Right cardiac atrium (tissue), 5 donors: ENCODE measurements at regions not wholly inside any gene's neighbourhood (a gene's known extent, or its start where the extent isn't known, plus 50 kb on each side); places are given as distances from the start of the nearest gene placed in this dataset.

Experiments
- ATAC-seq, 2 donors: fragments of 200-7000 bp; cut with Tn5 transposase; one replicate each; pipeline versions ENCODE4 v1.8.0 to v1.9.1; 2020; ENCODE audit warnings: moderate library complexity in 2 of 2, mild to moderate bottlenecking in 1 of 2
- DNase-seq, 3 donors: peaks; one replicate each; pipeline ENCODE4 v3.0.0-alpha.2; 2020
- H3K27ac ChIP-seq: one replicate; pipeline ENCODE4 v1.5.1; 2013; ENCODE audit warnings: mild to moderate bottlenecking, low read length, control low read depth, moderate library complexity
- H3K27me3 ChIP-seq: one replicate; pipeline ENCODE4 v1.6.1; 2013; ENCODE audit not compliant: control insufficient read depth, insufficient read depth
- H3K4me1 ChIP-seq: one replicate; pipeline ENCODE4 v1.6.1; 2013; ENCODE audit warnings: low read length; ENCODE audit not compliant: control insufficient read depth, insufficient read depth
- H3K4me3 ChIP-seq: one replicate; pipeline ENCODE4 v1.5.1; 2013; ENCODE audit warnings: low read length, control low read depth
- H3K9me3 ChIP-seq: one replicate; pipeline ENCODE4 v1.6.1; 2013; ENCODE audit warnings: low read length; ENCODE audit not compliant: control insufficient read depth
- WGBS: extraction: QIAGEN DNeasy Blood & Tissue Kit; methylation state at CpG from one replicate; pipeline ENCODE4 v1.1.7; 2013; 5-methylcytosine and 5-hydroxymethylcytosine counted together
- intact Hi-C, 4 donors: fragments of 100-400 bp; cut with DNase I; formaldehyde crosslinking; loops; one replicate each; pipeline versions ENCODE4 v1.11.0 to v1.14.0; 2022 to 2023
- donor health status: healthy with polysubstance abuse.
- donor health status: DM: no; HTN: yes; CAD: no.
- donor health status: DM: no; HTN: no; CAD: no.
- donor health status: DM: no; HTN: yes; CAD: no; lungs with severe emphysema.
- donor health status: DM: yes; HTN: yes; CAD: no.

DNA sequence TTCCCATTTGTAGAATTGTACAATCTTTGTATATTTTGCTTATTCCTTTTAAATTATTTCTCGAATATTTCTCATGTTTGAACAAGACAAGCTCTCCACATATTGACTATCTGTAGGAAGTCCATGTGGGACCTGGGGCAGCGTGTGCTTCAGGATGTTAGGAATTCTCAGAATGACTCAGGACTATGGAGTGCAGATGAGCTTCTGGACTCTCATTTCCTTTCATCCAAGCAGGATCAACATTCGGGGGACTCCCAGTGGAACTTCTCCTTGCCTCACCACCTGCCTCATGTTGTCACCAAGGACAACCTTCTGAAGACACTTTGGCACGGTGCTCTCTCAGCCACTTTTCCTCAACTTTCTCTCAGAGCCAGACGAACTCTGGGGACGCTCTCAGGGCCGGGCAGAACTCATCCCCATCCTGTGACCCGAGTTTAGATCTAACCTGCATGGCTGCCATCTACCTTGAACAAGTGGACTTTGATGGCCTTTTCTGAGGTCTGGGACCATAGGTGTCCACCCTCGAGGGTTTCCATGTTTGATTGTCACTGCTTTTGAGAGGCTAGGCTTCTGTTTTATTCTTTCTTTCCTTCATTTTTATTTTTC is 441.7 kb downstream of the IRS2 start:
- Histone ChIP-seq H3K4me1 (no peaks in the 10 kb centered on the region), H3K27me3 (no peaks in the 10 kb centered on the region), H3K4me3 (no peak overlapping the region), H3K9me3 (no peaks in the 10 kb centered on the region), H3K27ac (no peak overlapping the region)
- no peak for ATAC-seq
- 73% methylated on average over 9 of the region's 9 CpGs for WGBS
- DNase-seq, result no peak
- intact Hi-C loops, result no loop called here

DNA sequence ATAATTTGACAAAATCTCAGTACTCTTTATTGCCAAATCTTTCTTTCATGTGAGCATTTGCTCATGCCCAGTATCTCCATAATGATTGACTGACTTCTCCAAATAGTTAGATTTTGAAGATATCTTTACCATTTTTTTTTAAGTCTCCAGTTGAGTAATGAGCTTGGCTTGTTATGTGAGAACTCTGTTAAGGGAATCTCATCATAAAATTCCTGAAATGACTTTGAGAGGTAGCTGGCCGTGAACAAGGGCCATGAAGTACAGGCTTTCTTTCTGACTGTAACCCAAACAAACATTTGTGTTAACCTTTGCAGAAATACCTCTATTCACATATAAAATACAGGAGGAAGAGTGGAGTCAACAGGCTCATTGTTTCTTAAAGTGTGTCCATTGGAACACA is 449.7 kb downstream of the IRS2 start:
- no peak for ATAC-seq
- Histone ChIP-seq H3K9me3 (no peaks in the 10 kb centered on the region), H3K27ac (no peak overlapping the region), H3K27me3 (no peaks in the 10 kb centered on the region), H3K4me3 (no peak overlapping the region), H3K4me1 (no peaks in the 10 kb centered on the region)
- intact Hi-C loops, result loop anchor here in 1 of 4 donors (10.0 kb wide), 1 partner anchor 192 kb away; no protein-coding TSS in a partner anchor
- DNase-seq, result no peak
- 44% methylated on average over 1 of the region's 1 CpG for WGBS

DNA sequence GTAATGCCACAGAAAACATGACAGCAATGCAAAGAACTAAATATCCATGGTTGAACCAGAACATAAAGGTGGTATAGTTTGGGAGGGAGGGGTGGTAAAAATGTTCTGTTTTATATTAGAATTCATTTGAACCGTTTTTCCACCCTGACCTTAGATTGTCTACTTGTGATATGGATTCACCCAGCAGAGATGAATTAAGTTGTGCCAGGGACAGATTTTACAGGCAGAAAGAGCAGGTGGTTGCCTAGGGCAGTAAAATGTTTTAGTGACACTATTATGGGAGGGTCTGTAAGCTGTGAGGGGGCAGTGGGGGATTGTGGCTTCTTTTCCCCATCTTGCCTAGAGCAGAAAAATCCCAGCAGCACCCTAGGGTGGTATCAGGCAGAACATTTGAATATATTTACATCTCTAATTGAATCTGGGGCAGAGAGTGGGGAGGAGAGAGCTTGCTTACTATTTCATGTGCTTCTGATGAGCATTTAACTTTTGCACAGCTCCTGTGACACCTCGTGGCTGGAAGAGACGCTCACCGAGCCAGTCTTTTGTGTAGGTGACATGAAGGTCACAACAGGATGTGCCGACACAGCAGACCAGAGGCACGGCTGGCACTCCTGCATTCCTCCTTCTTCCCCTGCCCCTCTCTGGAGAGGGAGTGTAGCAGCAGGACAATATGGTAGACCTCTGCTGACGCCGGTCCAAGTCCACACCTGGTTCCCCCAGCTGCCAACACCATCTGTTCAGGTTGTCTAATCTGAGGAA is 452.3 kb downstream of the IRS2 start:
- H3K27me3 ChIP-seq, result no peaks in the 10 kb centered on the region
- H3K4me1 ChIP-seq, result no peaks in the 10 kb centered on the region
- DNase-seq (peak in 1 of 3 donors; percentile 58), ATAC-seq (peak; percentile 53 to 78)
- WGBS, result 52% methylated on average over 8 of the region's 8 CpGs
- H3K4me3 ChIP-seq, result no peak overlapping the region
- intact Hi-C loops, result loop anchor here in 1 of 4 donors (10.0 kb wide), 1 partner anchor 189 kb away; no protein-coding TSS in a partner anchor
- no peak overlapping the region for H3K27ac ChIP-seq
- no peaks in the 10 kb centered on the region for H3K9me3 ChIP-seq

DNA sequence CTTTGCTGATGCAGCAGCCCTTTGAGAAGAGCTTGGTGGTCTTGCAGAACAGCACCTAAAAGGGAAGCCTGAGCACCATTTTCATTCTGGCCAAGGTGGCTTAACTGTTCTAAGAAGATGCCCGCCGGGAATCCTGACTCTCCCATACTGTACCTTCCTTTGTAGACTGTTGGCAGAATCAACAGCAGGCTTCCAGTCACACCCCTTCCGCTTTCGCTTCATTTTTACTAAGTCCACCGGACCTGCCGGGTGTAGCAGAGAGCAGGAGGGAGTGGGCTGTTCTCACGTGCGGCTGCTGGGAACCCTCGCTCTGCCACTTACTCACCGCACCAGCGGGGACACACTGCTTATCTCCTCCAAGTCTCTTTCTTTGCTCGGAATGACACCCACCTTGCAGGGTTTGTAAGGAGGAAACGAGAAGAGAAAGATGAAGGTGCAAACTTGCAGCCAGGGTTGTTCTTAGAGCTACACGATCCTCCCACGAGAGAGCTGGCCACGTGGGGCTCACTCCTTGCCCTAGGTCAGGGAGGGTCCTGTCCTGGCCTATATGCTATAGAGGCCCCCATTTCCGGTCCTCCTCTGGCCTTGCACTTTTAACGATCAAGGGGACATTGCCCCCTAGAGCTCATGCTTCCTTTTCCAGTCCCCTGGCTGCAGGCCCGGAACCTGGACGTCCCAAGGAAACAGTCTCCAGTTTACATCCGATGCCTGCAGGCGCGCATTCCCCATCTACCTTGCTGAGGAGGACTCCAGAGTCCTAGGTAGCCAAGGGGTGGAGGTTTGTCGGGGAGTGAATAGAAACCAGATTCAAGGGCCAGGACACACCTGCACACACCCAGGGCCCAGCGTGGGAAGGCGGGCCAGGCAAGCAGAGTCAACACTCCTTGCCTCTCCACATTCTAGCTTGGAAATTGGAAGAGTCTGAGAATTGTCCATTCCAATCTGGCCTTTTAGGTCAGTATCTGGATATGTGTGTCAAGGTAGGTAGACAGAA is 453.6 kb downstream of the IRS2 start:
- Histone ChIP-seq H3K27ac (no peak overlapping the region), H3K27me3 (no peaks in the 10 kb centered on the region), H3K4me1 (no peaks in the 10 kb centered on the region), H3K9me3 (no peaks in the 10 kb centered on the region), H3K4me3 (no peak overlapping the region)
- intact Hi-C loops, result loop anchor here in 1 of 4 donors (10.0 kb wide), 1 partner anchor 188 kb away; no protein-coding TSS in a partner anchor
- ATAC-seq, result no peak
- DNase-seq, result no peak
- WGBS, result 77% methylated on average over 26 of the region's 26 CpGs

DNA sequence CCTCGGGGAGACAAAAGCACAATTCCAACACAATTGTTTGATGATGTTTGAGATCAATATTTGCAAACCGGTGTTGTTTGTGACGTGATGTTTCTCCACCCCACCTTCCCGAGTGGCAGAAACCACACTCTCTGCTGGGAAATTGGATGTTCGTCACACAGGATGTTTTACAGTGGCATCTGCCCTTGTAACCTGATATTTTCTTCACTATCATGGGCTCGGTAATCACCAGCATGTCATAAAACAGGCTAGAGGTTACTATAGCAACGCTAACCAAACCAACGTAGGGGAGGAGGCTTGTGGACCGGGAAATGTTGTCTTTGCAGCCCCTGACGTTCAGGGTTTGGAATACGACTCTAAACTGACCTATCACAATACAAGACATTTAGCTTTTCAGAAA is 454.5 kb downstream of the IRS2 start:
- WGBS, result 26% methylated on average over 11 of the region's 11 CpGs
- H3K27ac ChIP-seq, result no peak overlapping the region
- no peaks in the 10 kb centered on the region for H3K4me1 ChIP-seq
- no peaks in the 10 kb centered on the region for H3K27me3 ChIP-seq
- H3K4me3 ChIP-seq, result no peak overlapping the region
- ATAC-seq (peak in 1 of 2 donors; percentile 17), DNase-seq (no peak)
- no peaks in the 10 kb centered on the region for H3K9me3 ChIP-seq
- intact Hi-C loops, result loop anchor here in 1 of 4 donors (10.0 kb wide), 1 partner anchor 187 kb away; no protein-coding TSS in a partner anchor

DNA sequence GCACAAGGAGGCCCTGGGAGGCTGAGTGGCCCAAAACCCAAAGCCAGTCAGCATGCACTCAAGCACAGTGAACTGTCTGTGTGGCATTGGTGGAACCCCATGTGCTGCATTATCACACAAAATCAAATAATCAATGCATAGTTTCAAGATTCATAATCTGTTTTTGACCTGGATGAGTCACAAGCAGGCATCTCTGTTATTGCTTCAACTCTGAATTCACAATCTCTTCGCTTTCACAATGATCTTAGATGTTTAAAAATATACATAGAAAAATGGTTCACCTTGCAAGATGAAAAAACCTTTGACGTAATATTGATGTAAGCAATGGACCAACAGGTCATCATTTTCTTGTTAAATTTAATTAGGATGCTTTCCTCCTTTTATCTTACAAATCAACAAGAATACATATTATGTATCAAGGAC is 455.4 kb downstream of the IRS2 start:
- H3K4me1 ChIP-seq, result no peaks in the 10 kb centered on the region
- WGBS, result 88% methylated on average over 2 of the region's 2 CpGs
- intact Hi-C loops, result loop anchor here in 1 of 4 donors (10.0 kb wide), 1 partner anchor 186 kb away; no protein-coding TSS in a partner anchor
- ATAC-seq, result no peak
- no peak overlapping the region for H3K4me3 ChIP-seq
- DNase-seq, result no peak
- no peaks in the 10 kb centered on the region for H3K27me3 ChIP-seq
- no peak overlapping the region for H3K27ac ChIP-seq
- no peaks in the 10 kb centered on the region for H3K9me3 ChIP-seq

DNA sequence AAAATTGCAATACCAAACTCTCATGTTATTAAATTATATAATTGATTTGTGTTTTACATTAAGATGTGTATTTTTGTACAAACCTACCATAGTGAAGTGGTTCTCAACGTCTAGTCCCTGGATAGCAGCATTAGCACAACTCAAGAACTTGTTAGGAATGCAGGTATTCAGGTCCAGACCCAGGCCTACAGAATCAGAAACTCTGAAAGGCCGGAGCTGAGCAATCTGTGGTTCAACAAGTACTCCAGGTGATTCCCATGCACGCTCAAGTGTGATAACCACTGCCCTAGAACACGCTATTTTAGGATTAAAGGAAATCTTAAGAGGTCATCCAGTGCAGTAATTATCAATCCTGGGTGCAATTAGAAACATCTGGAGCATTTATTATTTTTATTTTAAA is 456.3 kb downstream of the IRS2 start:
- H3K9me3 ChIP-seq, result no peaks in the 10 kb centered on the region
- intact Hi-C loops, result loop anchor here in 1 of 4 donors (10.0 kb wide), 1 partner anchor 185 kb away; no protein-coding TSS in a partner anchor
- ATAC-seq (no peak), DNase-seq (no peak)
- no peaks in the 10 kb centered on the region for H3K27me3 ChIP-seq
- H3K27ac ChIP-seq, result no peak overlapping the region
- no peaks in the 10 kb centered on the region for H3K4me1 ChIP-seq
- no peak overlapping the region for H3K4me3 ChIP-seq
- WGBS, result 70% methylated on average over 4 of the region's 4 CpGs

DNA sequence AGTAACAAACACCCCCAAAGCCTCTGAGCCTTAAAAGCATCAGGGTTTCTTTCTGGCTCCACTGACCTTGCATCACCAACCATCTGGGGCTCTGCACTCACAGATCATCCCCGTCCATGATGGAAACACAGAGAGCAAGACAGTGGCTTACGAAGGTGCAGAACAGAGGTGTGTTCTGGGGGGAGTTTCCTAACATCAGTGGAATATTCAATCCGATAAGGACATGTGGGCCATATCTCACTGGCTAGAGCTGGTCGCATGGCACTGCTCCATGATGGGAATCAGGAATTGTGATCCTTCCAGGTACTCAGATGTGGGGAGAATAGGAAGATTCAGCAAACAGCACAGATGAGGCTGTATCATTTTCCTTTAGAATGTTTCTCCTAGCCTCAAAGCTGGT is 457.2 kb downstream of the IRS2 start:
- ATAC-seq, result no peak
- Histone ChIP-seq H3K27ac (no peak overlapping the region), H3K27me3 (no peaks in the 10 kb centered on the region), H3K4me3 (no peak overlapping the region), H3K4me1 (no peaks in the 10 kb centered on the region), H3K9me3 (no peaks in the 10 kb centered on the region)
- WGBS, result 85% methylated on average over 4 of the region's 4 CpGs
- intact Hi-C loops, result no loop called here
- no peak for DNase-seq

DNA sequence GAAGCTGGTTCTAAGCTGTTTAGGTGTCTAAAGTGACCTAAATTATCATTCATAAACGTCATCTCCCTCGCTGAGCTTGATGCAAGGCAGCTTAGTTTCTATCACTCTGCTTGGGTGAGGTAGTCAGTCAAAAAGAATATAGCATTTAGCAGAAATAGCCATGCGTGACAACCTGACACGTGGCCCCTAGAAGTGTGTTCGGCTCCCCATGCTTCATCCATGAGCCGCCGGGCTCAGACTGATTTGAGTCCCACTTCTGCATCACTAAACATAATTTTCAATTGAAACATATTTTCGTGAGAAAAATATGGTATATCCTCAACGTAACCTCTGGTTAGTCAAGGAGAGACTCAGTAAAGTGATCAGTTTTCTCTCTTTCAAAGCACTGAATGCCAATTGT is 459.8 kb downstream of the IRS2 start:
- Histone ChIP-seq H3K9me3 (no peaks in the 10 kb centered on the region), H3K27ac (no peak overlapping the region), H3K4me1 (no peaks in the 10 kb centered on the region), H3K4me3 (no peak overlapping the region), H3K27me3 (no peaks in the 10 kb centered on the region)
- ATAC-seq (no peak), DNase-seq (no peak)
- intact Hi-C loops, result no loop called here
- WGBS, result 84% methylated on average over 9 of the region's 9 CpGs

DNA sequence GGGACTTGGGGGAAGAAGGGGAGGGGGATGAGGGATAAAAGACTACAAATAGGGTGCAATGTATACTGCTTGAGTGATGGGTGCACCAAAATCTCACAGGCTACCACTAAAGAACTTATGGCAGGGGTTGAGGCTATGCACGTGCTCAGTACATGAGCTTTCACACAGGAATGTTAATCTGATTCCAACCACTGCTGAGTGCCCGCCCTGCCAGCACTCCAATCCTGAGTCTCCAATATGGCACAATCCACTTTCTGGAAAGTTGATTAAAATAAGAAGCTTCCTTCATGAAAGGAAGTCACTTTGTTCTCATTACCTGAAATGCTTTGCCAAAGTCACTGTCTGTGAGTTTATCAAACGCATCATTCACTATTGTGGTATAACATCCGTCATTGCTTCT is 463.0 kb downstream of the IRS2 start:
- intact Hi-C loops, result no loop called here
- Histone ChIP-seq H3K4me1 (no peaks in the 10 kb centered on the region), H3K27ac (no peak overlapping the region), H3K27me3 (no peaks in the 10 kb centered on the region), H3K4me3 (no peak overlapping the region), H3K9me3 (no peaks in the 10 kb centered on the region)
- DNase-seq (no peak), ATAC-seq (no peak)
- WGBS, result 81% methylated on average over 4 of the region's 4 CpGs
